Gastrocnemius medialis (tissue), 4 donors: ENCODE measurements at regions not wholly inside any gene's neighbourhood (a gene's known extent, or its start where the extent isn't known, plus 50 kb on each side); places are given as distances from the start of the nearest gene placed in this dataset.

Experiments used
- ATAC-seq, 2 donors: fragments of 150-250 bp; one replicate each; pipeline ENCODE4 v1.9.1; 2016
- DNase-seq, 2 donors: peaks; one replicate each; pipeline ENCODE4 v3.0.0-alpha.2; 2019
- H3K27ac ChIP-seq, 4 donors: fragments of 200-600 bp; sonication (generic); 1 replicate in 1 of 4; 2 replicates in 3 of 4; pipeline ENCODE4 v1.5.1; 2016 to 2018; ENCODE audit warnings: mild to moderate bottlenecking in 2 of 4, moderate library complexity in 1 of 4
- H3K27me3 ChIP-seq, 3 donors: fragments of 200-600 bp; sonication (generic) in 2 of 3; 1 replicate in 1 of 3; 2 replicates in 2 of 3; pipeline versions ENCODE4 v1.5.1 to v1.6.0; 2016 to 2019; ENCODE audit warnings: mild to moderate bottlenecking in 1 of 3, moderate library complexity in 1 of 3
- H3K36me3 ChIP-seq, 2 donors: fragments of 200-600 bp; sonication (generic) in 1 of 2; one replicate each; pipeline ENCODE4 v1.5.1; 2017 to 2018
- H3K4me1 ChIP-seq, 2 donors: fragments of 200-600 bp; sonication (generic) in 1 of 2; one replicate each; pipeline ENCODE4 v1.5.1; 2016 to 2017; ENCODE audit warnings: mild to moderate bottlenecking in 2 of 2
- H3K4me3 ChIP-seq, 4 donors: fragments of 200-600 bp; sonication (generic) in 3 of 4; 1 replicate in 1 of 4; 2 replicates in 3 of 4; pipeline ENCODE4 v1.5.1; 2016 to 2019; ENCODE audit warnings: mild to moderate bottlenecking in 2 of 4
- H3K9me3 ChIP-seq, 3 donors: fragments of 200-600 bp; sonication (generic) in 2 of 3; 1 replicate in 1 of 3; 2 replicates in 2 of 3; pipeline ENCODE4 v1.5.1; 2016 to 2019
- CTCF ChIP-seq, 5 experiments: fragments of 450-650 bp in 3 of 5; fragments of 200-600 bp in 2 of 5; sonication (generic) in 2 of 5; IDR thresholded peaks in 4 of 5; conservative IDR thresholded peaks in 1 of 5; 1 replicate in 4 of 5; 2 replicates in 1 of 5; pipeline ENCODE4 v1.5.1; 2016 to 2019; ENCODE audit warnings: antibody characterized with exemption in 5 of 5, mild to moderate bottlenecking in 3 of 5, moderate library complexity in 3 of 5
- POLR2A ChIP-seq, 2 donors: fragments of 450-650 bp; IDR thresholded peaks; one replicate each; pipeline ENCODE4 v1.6.1; 2017; ENCODE audit warnings: antibody characterized with exemption in 2 of 2, mild to moderate bottlenecking in 2 of 2, moderate library complexity in 2 of 2
- in situ Hi-C, 4 donors: fragments of 200-750 bp; cut with MboI; loops; one replicate each; pipeline versions ENCODE4 v1.15.0 to v1.8.0; 2017; ENCODE audit warnings: low sequenced_read_pairs in 4 of 4
- intact Hi-C: fragments of 100-400 bp; cut with DNase I; formaldehyde crosslinking; loops from one replicate; pipeline ENCODE4 v1.15.1; 2023; ENCODE audit warnings: low total_unique reads

DNA sequence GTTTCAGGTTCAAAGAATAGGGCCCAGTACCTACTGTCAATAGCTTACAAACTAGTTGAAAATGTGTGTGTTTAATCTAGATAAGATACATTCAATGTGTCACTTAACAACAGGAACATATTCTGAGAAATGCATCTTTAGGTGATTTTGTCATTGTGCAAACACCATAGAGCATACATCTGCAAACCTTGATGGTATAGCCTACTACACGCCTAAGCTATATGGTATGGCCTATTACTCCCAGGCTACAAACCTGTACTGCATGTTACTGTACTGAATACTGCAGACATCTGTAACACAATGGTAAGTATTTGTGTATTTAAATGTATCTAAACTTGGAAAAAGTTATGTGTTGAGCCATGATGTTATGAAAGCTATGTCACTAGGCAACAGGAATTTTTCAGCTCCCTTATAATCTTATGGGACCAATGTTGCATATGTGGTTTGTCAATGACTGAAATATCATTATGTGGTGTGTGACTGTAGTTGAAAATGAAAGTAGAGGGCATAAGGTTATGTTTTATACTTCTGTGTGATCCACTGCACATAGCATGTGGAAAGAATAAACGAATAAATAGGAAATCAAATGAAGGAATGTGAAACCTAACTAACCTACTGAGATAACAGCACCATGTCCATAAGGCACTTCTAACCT lies 129.0 kb upstream of the CAMK1G start:
- TF ChIP-seq CTCF (IDR thresholded peaks at IDR 0.05 in 4 of 5, conservative IDR thresholded peaks at IDR 0.05 in 1 of 5) = no peak
- no peak for TF ChIP-seq POLR2A (IDR thresholded peaks at IDR 0.05)
- Histone ChIP-seq H3K27me3 (no peaks in the 10 kb centered on the region), H3K9me3 (no peaks in the 10 kb centered on the region), H3K36me3 (no peaks in the 10 kb centered on the region), H3K27ac (no peak overlapping the region), H3K4me3 (no peak overlapping the region), H3K4me1 (no peaks in the 10 kb centered on the region)
- in situ Hi-C loops (no loop called here), intact Hi-C loops (no loop called here)
- no peak for ATAC-seq
- DNase-seq = no peak

DNA sequence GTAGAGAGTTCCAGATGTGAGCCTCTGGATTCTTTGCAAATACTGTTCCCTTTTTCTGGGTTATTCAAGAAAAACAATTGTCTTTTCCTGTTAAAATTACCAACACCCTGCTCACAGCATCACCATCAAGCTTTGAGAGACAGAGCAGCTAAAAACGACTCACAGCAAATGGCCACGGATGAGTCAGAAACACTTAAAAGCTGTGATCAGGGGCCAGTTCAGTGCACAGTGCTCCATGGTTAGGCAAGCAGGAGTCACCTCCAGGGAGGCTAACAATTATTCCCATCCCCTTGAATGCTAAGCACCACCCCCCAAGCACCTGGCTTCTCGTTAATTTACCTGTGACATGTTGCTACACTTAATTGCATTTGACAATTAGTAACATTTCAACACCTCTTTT lies 128.4 kb upstream of the CAMK1G start:
- Histone ChIP-seq H3K27ac (no peak overlapping the region), H3K4me1 (no peaks in the 10 kb centered on the region), H3K27me3 (no peaks in the 10 kb centered on the region), H3K4me3 (no peak overlapping the region), H3K36me3 (no peaks in the 10 kb centered on the region), H3K9me3 (no peaks in the 10 kb centered on the region)
- intact Hi-C loops (no loop called here), in situ Hi-C loops (no loop called here)
- TF ChIP-seq CTCF (IDR thresholded peaks at IDR 0.05 in 4 of 5, conservative IDR thresholded peaks at IDR 0.05 in 1 of 5) (no peak), POLR2A (IDR thresholded peaks at IDR 0.05) (no peak)
- DNase-seq = no peak
- ATAC-seq = no peak

- H3K36me3 ChIP-seq = no peaks in the 10 kb centered on the region
- ATAC-seq (no peak), DNase-seq (no peak)
- H3K9me3 ChIP-seq = no peaks in the 10 kb centered on the region
- TF ChIP-seq POLR2A (IDR thresholded peaks at IDR 0.05) (no peak), CTCF (IDR thresholded peaks at IDR 0.05 in 4 of 5, conservative IDR thresholded peaks at IDR 0.05 in 1 of 5) (no peak)
- H3K4me1 ChIP-seq = no peaks in the 10 kb centered on the region
- in situ Hi-C loops (no loop called here), intact Hi-C loops (no loop called here)
- H3K4me3 ChIP-seq = no peak overlapping the region
- no peaks in the 10 kb centered on the region for H3K27me3 ChIP-seq
- H3K27ac ChIP-seq = no peak overlapping the region
These were observed 127.7 kb upstream of the CAMK1G start for GRCh38 chr1:209455661-209456358.

- TF ChIP-seq CTCF (IDR thresholded peaks at IDR 0.05 in 4 of 5, conservative IDR thresholded peaks at IDR 0.05 in 1 of 5) (no peak), POLR2A (IDR thresholded peaks at IDR 0.05) (no peak)
- in situ Hi-C loops = no loop called here
- Histone ChIP-seq H3K27me3 (peaks cover 0 to 3% (median 0%) of the 10 kb centered on the region in 3 donors), H3K4me3 (no peak overlapping the region), H3K9me3 (peaks cover 0 to 6% (median 0%) of the 10 kb centered on the region in 3 donors), H3K36me3 (no peaks in the 10 kb centered on the region), H3K4me1 (no peaks in the 10 kb centered on the region), H3K27ac (no peak overlapping the region)
- intact Hi-C loops = no loop called here
- no peak for ATAC-seq
- DNase-seq = no peak
These were observed 126.6 kb upstream of the CAMK1G start for GRCh38 chr1:209456878-209457277.
